ENCODE measurements at regions not wholly inside any gene's neighbourhood (a gene's known extent, or its start where the extent isn't known, plus 50 kb on each side); places are given as distances from the start of the nearest gene placed in this dataset.

DNA sequence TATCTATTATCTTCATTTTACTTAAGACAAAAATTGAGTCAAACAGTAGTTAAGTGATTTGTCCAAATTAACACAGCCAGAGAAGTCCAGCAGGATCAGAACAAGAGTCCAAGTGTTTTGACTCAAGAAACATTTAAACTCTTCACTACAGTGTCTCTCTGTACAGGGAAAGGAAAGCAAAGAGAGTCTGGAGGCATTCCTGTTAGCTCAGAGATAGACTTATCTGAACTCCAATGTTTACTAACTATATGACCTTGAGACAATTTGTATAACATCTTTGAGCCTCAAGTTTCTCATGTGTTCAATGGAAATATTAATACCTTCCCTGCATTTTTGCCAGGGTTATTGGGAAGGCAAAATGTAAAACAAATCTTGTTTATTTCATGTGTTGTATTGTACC, 849.1 kb downstream of the DIPK2A start:
- no peak overlapping the region for H3K4me3 ChIP-seq (ENCODE audit: insufficient read depth, low read length)
- H3K36me3 ChIP-seq (ENCODE audit: insufficient read depth, low read length), result no peaks in the 10 kb centered on the region
- no peak overlapping the region for H3K27ac ChIP-seq (ENCODE audit: low read depth, low read length)
- no peaks in the 10 kb centered on the region for H3K9me3 ChIP-seq (ENCODE audit: low read depth, low read length)
- no peaks in the 10 kb centered on the region for H3K27me3 ChIP-seq (ENCODE audit: insufficient read depth, low read length)
- no peak overlapping the region for H2AFZ ChIP-seq (ENCODE audit: low read length)
- H3K79me2 ChIP-seq (ENCODE audit: insufficient read depth, low read length), result no peaks in the 10 kb centered on the region
- DNase-seq (ENCODE audit: insufficient read length, low spot score, missing footprints), result no peak
- no peaks in the 10 kb centered on the region for H4K20me1 ChIP-seq (ENCODE audit: insufficient read depth, low read length)
- H3K4me1 ChIP-seq (ENCODE audit: insufficient read depth, low read length), result no peaks in the 10 kb centered on the region
- H3K4me2 ChIP-seq (ENCODE audit: insufficient read depth, low read length), result no peak overlapping the region
- TF ChIP-seq, protein P1, sequence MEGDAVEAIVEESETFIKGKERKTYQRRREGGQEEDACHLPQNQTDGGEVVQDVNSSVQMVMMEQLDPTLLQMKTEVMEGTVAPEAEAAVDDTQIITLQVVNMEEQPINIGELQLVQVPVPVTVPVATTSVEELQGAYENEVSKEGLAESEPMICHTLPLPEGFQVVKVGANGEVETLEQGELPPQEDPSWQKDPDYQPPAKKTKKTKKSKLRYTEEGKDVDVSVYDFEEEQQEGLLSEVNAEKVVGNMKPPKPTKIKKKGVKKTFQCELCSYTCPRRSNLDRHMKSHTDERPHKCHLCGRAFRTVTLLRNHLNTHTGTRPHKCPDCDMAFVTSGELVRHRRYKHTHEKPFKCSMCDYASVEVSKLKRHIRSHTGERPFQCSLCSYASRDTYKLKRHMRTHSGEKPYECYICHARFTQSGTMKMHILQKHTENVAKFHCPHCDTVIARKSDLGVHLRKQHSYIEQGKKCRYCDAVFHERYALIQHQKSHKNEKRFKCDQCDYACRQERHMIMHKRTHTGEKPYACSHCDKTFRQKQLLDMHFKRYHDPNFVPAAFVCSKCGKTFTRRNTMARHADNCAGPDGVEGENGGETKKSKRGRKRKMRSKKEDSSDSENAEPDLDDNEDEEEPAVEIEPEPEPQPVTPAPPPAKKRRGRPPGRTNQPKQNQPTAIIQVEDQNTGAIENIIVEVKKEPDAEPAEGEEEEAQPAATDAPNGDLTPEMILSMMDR (IDR thresholded peaks at IDR 0.05; ENCODE audit: extremely low read depth, low read depth, low read length), result no peak

DNA sequence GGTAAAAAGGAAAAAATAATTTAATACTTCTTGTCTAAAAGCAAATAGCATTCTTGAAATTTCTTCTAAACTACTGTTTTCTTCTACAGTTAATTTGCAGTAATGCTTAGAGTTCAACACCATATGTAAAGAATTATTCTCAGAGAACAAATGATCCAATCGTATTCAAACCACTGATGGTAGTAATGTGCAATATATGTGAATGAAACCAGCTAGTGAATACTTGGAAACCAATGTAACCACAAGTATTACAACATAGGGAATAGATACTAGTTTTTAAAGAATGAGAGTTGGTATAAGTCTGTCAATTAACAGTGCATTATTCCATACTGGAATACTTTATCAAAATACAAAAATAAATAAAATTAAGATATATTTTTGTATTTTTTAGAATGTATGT, 850.0 kb downstream of the DIPK2A start:
- Histone ChIP-seq H3K27me3 (ENCODE audit: insufficient read depth, low read length) (no peaks in the 10 kb centered on the region), H4K20me1 (ENCODE audit: insufficient read depth, low read length) (no peaks in the 10 kb centered on the region), H3K4me3 (ENCODE audit: insufficient read depth, low read length) (no peak overlapping the region), H3K9me3 (ENCODE audit: low read depth, low read length) (no peaks in the 10 kb centered on the region), H3K36me3 (ENCODE audit: insufficient read depth, low read length) (no peaks in the 10 kb centered on the region), H3K27ac (ENCODE audit: low read depth, low read length) (no peak overlapping the region), H3K4me1 (ENCODE audit: insufficient read depth, low read length) (no peaks in the 10 kb centered on the region), H3K79me2 (ENCODE audit: insufficient read depth, low read length) (no peaks in the 10 kb centered on the region), H2AFZ (ENCODE audit: low read length) (no peak overlapping the region), H3K4me2 (ENCODE audit: insufficient read depth, low read length) (no peak overlapping the region)
- TF ChIP-seq, protein P1 (IDR thresholded peaks at IDR 0.05; ENCODE audit: extremely low read depth, low read depth, low read length), result no peak
- DNase-seq (ENCODE audit: insufficient read length, low spot score, missing footprints), result no peak

DNA sequence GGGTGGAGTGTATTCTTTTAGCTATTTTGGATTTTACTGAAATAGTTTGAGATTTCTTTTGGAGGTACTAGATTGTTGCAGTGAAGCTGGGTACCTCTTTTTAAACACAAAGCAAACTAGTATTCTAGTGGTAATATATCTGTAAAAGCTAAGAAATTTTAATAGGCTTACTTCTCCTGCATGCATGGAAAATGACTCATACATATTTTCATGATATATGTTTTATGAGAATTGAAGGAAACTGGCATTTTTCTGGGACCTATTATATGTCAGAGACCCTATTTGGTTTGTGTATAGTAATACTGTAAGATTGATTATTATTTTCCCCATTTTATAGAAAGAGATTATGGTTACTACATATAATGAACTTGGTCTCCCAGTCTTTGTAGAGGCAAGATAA, 851.0 kb downstream of the DIPK2A start:
- TF ChIP-seq, protein P1 (IDR thresholded peaks at IDR 0.05; ENCODE audit: extremely low read depth, low read depth, low read length), result no peak
- H3K36me3 ChIP-seq (ENCODE audit: insufficient read depth, low read length), result no peaks in the 10 kb centered on the region
- H3K79me2 ChIP-seq (ENCODE audit: insufficient read depth, low read length), result no peaks in the 10 kb centered on the region
- no peaks in the 10 kb centered on the region for H4K20me1 ChIP-seq (ENCODE audit: insufficient read depth, low read length)
- no peak overlapping the region for H2AFZ ChIP-seq (ENCODE audit: low read length)
- no peak overlapping the region for H3K4me2 ChIP-seq (ENCODE audit: insufficient read depth, low read length)
- no peak overlapping the region for H3K27ac ChIP-seq (ENCODE audit: low read depth, low read length)
- no peaks in the 10 kb centered on the region for H3K4me1 ChIP-seq (ENCODE audit: insufficient read depth, low read length)
- H3K9me3 ChIP-seq (ENCODE audit: low read depth, low read length), result no peaks in the 10 kb centered on the region
- no peak overlapping the region for H3K4me3 ChIP-seq (ENCODE audit: insufficient read depth, low read length)
- H3K27me3 ChIP-seq (ENCODE audit: insufficient read depth, low read length), result no peaks in the 10 kb centered on the region
- no peak for DNase-seq (ENCODE audit: insufficient read length, low spot score, missing footprints)

DNA sequence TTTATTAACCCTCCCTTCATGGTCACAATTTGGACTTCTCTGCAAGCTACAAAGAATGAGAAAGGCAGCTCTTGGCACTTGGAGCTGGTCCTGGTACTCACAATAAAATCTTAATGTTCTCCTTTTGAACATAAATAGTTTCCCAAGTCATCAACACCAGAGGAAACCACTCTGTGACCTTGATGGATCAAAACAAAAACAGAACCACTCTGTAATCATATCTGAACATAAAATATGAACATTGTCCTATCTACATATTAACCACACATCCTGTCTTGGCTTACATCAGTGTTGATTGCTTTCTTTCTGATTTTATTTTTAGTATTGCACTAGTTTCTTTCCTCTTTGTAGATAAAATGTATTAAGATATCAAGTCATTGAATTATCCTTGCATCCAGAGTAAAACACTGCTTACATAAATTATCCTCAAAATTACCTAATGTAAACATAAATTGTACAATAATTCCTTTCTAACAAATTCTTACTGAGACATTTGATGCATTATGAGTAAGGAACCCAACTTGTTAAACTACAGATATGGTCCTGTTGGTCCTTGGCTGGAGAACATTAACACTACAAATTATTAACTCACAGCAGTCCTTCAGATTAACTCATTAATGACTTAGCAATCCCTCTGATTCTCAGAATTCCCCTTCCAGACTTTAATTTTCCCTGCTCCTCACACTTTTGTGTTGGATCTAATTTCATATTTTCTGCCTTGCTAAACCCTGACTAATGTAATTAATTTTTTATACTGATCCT, 860.5 kb downstream of the DIPK2A start:
- H3K4me3 ChIP-seq (ENCODE audit: insufficient read depth, low read length), result no peak overlapping the region
- DNase-seq (ENCODE audit: insufficient read length, low spot score, missing footprints), result no peak
- TF ChIP-seq, protein P1 (IDR thresholded peaks at IDR 0.05; ENCODE audit: extremely low read depth, low read depth, low read length), result no peak
- no peaks in the 10 kb centered on the region for H3K36me3 ChIP-seq (ENCODE audit: insufficient read depth, low read length)
- no peak overlapping the region for H3K4me2 ChIP-seq (ENCODE audit: insufficient read depth, low read length)
- H3K27me3 ChIP-seq (ENCODE audit: insufficient read depth, low read length), result no peaks in the 10 kb centered on the region
- no peak overlapping the region for H2AFZ ChIP-seq (ENCODE audit: low read length)
- no peaks in the 10 kb centered on the region for H3K79me2 ChIP-seq (ENCODE audit: insufficient read depth, low read length)
- no peaks in the 10 kb centered on the region for H3K4me1 ChIP-seq (ENCODE audit: insufficient read depth, low read length)
- H4K20me1 ChIP-seq (ENCODE audit: insufficient read depth, low read length), result no peaks in the 10 kb centered on the region
- peaks cover 5% of the 10 kb centered on the region for H3K9me3 ChIP-seq (ENCODE audit: low read depth, low read length)
- H3K27ac ChIP-seq (ENCODE audit: low read depth, low read length), result no peak overlapping the region

Measured in osteoblast (primary cell).